ENCODE measurements at regions not wholly inside any gene's neighbourhood (a gene's known extent, or its start where the extent isn't known, plus 50 kb on each side); places are given as distances from the start of the nearest gene placed in this dataset.

DNA sequence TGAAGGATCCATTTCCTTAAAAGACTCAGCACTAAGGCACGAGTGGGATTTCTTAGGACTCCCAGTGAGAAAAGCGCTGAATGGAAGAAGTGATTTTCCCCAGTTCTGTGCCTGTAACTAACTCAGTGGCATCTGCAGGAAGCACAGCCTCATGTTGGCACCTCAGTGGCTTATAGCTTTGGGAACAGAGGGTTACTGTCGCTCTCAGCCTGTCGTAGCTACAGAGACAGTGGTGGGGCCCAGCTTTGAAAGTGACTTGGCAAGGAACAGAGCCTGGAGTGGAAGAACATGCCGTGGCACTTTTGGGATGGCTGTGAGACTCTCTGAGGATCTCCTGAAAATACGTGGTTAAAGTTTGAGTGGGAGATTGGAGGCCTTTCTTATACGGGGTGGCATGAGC is 242.4 kb upstream of the MYOCD start:
- WGBS (ENCODE audit: insufficient coverage): 92% methylated on average over 6 of the region's 7 CpGs

DNA sequence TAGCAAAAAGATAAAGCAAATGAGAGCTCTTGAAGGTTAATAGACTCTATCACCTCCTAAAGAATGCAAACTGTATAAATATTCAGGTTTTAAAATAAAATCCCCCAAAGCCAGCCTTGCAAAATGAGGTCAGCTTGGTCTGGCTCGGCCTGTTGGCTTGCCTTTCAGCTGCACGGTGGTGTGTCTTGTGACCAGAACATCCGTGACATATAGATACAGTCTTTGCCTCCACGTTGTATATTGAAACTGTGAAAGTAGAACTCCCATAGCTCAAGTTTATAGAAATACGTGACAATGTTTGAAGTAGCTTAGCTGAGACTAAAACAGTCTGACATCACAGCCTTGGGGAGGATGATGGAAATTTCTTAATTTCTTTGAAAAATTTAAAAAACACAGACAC is 236.6 kb upstream of the MYOCD start:
- H3K4me1 ChIP-seq (ENCODE audit: control extremely low read depth in 1 of 4, control insufficient read depth in 4 of 4, insufficient read depth in 4 of 4, low read length in 3 of 4): no peaks in the 10 kb centered on the region
- POLR2A ChIA-PET: no interaction called here
- no peak for DNase-seq
- no peaks in the 10 kb centered on the region for H3K36me3 ChIP-seq (ENCODE audit: control insufficient read depth in 4 of 4, insufficient read depth in 4 of 4, low read length in 3 of 4)
- peaks cover 0 to 3% (median 0%) of the 10 kb centered on the region in 5 experiments for H3K9me3 ChIP-seq (ENCODE audit: control extremely low read depth in 1 of 5, control insufficient read depth in 4 of 5, insufficient read depth in 2 of 5, low read depth in 1 of 5, low read length in 4 of 5)
- no peak overlapping the region for H3K4me3 ChIP-seq (ENCODE audit: control insufficient read depth in 1 of 7, extremely low read depth in 1 of 7, insufficient read depth in 4 of 7, low read depth in 2 of 7, low read length in 6 of 7)
- H3K27ac ChIP-seq (ENCODE audit: insufficient read depth in 1 of 2, low read depth in 1 of 2, low read length in 2 of 2, poor library complexity in 1 of 2, severe bottlenecking in 2 of 2): no peak overlapping the region
- H3K27me3 ChIP-seq (replicated peaks in 2 of 5; ENCODE audit: control insufficient read depth in 4 of 5, insufficient read depth in 5 of 5, low read length in 4 of 5): no peaks in the 10 kb centered on the region
- 100% methylated on average over 3 of the region's 5 CpGs for WGBS (ENCODE audit: insufficient coverage)
- CTCF ChIA-PET: no interaction called here

More for the DNA sequence above, 242.4 kb upstream of the MYOCD start:
- no peaks in the 10 kb centered on the region for H3K27me3 ChIP-seq (replicated peaks in 2 of 5; ENCODE audit: control insufficient read depth in 4 of 5, insufficient read depth in 5 of 5, low read length in 4 of 5)
- H3K4me3 ChIP-seq (ENCODE audit: control insufficient read depth in 1 of 7, extremely low read depth in 1 of 7, insufficient read depth in 4 of 7, low read depth in 2 of 7, low read length in 6 of 7): no peak overlapping the region
- H3K36me3 ChIP-seq (ENCODE audit: control insufficient read depth in 4 of 4, insufficient read depth in 4 of 4, low read length in 3 of 4): no peaks in the 10 kb centered on the region
- no peaks in the 10 kb centered on the region for H3K4me1 ChIP-seq (ENCODE audit: control extremely low read depth in 1 of 4, control insufficient read depth in 4 of 4, insufficient read depth in 4 of 4, low read length in 3 of 4)
- ChIA-PET CTCF (no interaction called here), POLR2A (no interaction called here)
- peaks cover 0 to 9% (median 2%) of the 10 kb centered on the region in 5 experiments for H3K9me3 ChIP-seq (ENCODE audit: control extremely low read depth in 1 of 5, control insufficient read depth in 4 of 5, insufficient read depth in 2 of 5, low read depth in 1 of 5, low read length in 4 of 5)
- H3K27ac ChIP-seq (ENCODE audit: insufficient read depth in 1 of 2, low read depth in 1 of 2, low read length in 2 of 2, poor library complexity in 1 of 2, severe bottlenecking in 2 of 2): no peak overlapping the region
- no peak for DNase-seq

DNA sequence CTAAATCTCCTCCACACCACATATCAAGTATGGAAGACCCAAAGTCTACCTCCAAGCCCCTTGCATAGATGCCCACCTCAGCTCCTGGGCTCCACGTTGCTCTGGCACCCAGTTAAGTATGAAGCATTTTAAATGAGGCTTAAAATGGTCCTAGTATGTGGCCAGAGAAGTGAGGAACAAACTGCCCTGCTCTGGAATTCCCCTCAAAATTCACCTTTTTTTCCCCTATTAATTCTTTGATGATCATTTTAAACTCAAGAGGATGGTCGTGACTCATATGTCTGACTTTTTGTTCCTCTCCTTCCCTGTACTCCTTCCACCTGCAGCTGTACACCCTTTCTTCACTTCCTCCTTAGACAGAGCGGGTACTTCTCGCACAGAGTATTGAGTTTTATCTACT is 234.5 kb upstream of the MYOCD start:
- POLR2A ChIA-PET: interaction anchor here (0.7 kb wide), 1 partner anchor 1154 kb away, joined by 3 read pairs; no protein-coding TSS in a partner anchor
- WGBS (ENCODE audit: insufficient coverage): 44% methylated on average over 1 of the region's 4 CpGs

DNA sequence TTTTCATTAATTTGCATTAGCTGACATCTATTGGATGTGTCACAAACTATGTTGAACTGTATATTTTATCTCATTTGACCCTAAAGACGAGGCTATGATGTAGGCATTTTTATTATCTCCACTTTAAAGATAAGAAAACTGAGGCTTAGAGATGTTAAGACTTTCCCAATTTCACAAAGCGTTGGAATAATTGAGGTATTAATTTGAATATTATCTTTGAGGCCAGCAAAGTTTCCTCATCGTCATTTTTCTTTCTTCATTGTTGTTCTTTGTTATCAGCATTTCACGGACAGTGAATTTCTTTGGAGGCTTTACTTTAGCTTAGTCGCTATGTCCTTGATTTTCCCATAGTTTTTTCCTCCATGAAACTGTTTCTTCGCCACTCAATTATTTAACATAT is 227.5 kb upstream of the MYOCD start:
- no peak overlapping the region for H3K27ac ChIP-seq (ENCODE audit: insufficient read depth in 1 of 2, low read depth in 1 of 2, low read length in 2 of 2, poor library complexity in 1 of 2, severe bottlenecking in 2 of 2)
- POLR2A ChIA-PET: no interaction called here
- H3K4me3 ChIP-seq (ENCODE audit: control insufficient read depth in 1 of 7, extremely low read depth in 1 of 7, insufficient read depth in 4 of 7, low read depth in 2 of 7, low read length in 6 of 7): no peak overlapping the region
- DNase-seq: no peak
- H3K36me3 ChIP-seq (ENCODE audit: control insufficient read depth in 4 of 4, insufficient read depth in 4 of 4, low read length in 3 of 4): no peaks in the 10 kb centered on the region
- WGBS (ENCODE audit: insufficient coverage): 94% methylated on average over 2 of the region's 6 CpGs
- H3K4me1 ChIP-seq (ENCODE audit: control extremely low read depth in 1 of 4, control insufficient read depth in 4 of 4, insufficient read depth in 4 of 4, low read length in 3 of 4): no peaks in the 10 kb centered on the region
- CTCF ChIA-PET: no interaction called here
- H3K9me3 ChIP-seq (ENCODE audit: control extremely low read depth in 1 of 5, control insufficient read depth in 4 of 5, insufficient read depth in 2 of 5, low read depth in 1 of 5, low read length in 4 of 5): peaks cover 0 to 2% (median 0%) of the 10 kb centered on the region in 5 experiments
- no peaks in the 10 kb centered on the region for H3K27me3 ChIP-seq (replicated peaks in 2 of 5; ENCODE audit: control insufficient read depth in 4 of 5, insufficient read depth in 5 of 5, low read length in 4 of 5)

More for the DNA sequence above, 234.5 kb upstream of the MYOCD start:
- Histone ChIP-seq H3K27ac (ENCODE audit: insufficient read depth in 1 of 2, low read depth in 1 of 2, low read length in 2 of 2, poor library complexity in 1 of 2, severe bottlenecking in 2 of 2) (no peak overlapping the region), H3K4me3 (ENCODE audit: control insufficient read depth in 1 of 7, extremely low read depth in 1 of 7, insufficient read depth in 4 of 7, low read depth in 2 of 7, low read length in 6 of 7) (no peak overlapping the region), H3K4me1 (ENCODE audit: control extremely low read depth in 1 of 4, control insufficient read depth in 4 of 4, insufficient read depth in 4 of 4, low read length in 3 of 4) (no peaks in the 10 kb centered on the region), H3K27me3 (replicated peaks in 2 of 5; ENCODE audit: control insufficient read depth in 4 of 5, insufficient read depth in 5 of 5, low read length in 4 of 5) (no peaks in the 10 kb centered on the region), H3K36me3 (ENCODE audit: control insufficient read depth in 4 of 4, insufficient read depth in 4 of 4, low read length in 3 of 4) (no peaks in the 10 kb centered on the region), H3K9me3 (ENCODE audit: control extremely low read depth in 1 of 5, control insufficient read depth in 4 of 5, insufficient read depth in 2 of 5, low read depth in 1 of 5, low read length in 4 of 5) (no peaks in the 10 kb centered on the region)
- CTCF ChIA-PET: no interaction called here
- no peak for DNase-seq

DNA sequence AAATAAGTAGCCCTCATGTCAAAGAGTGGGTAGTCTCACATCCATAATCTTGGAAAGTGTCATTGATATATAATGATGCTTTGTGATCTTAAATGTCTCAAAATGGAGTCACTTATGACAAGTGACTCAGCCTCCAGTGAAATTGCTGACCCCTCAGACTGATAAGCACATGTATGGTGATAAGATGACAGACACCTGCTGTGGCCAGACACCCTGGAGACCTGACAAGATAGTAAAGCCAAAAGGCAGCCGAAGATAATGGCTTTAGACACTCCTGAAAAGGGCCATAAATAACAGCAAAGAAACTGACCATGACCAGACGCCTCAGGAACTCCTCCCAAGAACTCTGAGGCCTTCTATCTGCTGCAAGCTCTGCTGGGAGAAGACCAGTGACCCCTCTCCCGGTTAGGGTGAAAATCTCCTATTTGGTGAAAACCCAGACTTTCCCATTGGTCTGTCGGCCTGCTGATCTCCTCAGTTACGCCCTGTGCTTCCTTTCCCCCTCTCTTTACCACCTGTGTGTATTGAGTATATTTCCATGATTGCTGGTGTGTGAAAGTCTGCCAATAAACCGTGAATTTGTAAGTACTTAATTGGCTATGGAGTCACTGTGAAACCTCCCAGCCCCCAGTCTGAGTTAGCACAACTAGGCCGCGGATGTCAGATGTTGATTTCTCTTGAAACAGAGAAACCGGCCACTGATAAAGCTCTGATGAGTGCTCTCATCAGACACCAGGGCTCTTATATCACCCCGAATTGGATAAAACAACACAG is 226.7 kb upstream of the MYOCD start:
- ChIA-PET CTCF (no interaction called here), POLR2A (no interaction called here)
- Histone ChIP-seq H3K4me3 (ENCODE audit: control insufficient read depth in 1 of 7, extremely low read depth in 1 of 7, insufficient read depth in 4 of 7, low read depth in 2 of 7, low read length in 6 of 7) (no peak overlapping the region), H3K4me1 (ENCODE audit: control extremely low read depth in 1 of 4, control insufficient read depth in 4 of 4, insufficient read depth in 4 of 4, low read length in 3 of 4) (no peaks in the 10 kb centered on the region), H3K27ac (ENCODE audit: insufficient read depth in 1 of 2, low read depth in 1 of 2, low read length in 2 of 2, poor library complexity in 1 of 2, severe bottlenecking in 2 of 2) (no peak overlapping the region), H3K36me3 (ENCODE audit: control insufficient read depth in 4 of 4, insufficient read depth in 4 of 4, low read length in 3 of 4) (no peaks in the 10 kb centered on the region), H3K9me3 (ENCODE audit: control extremely low read depth in 1 of 5, control insufficient read depth in 4 of 5, insufficient read depth in 2 of 5, low read depth in 1 of 5, low read length in 4 of 5) (peaks cover 0 to 2% (median 0%) of the 10 kb centered on the region in 5 experiments), H3K27me3 (replicated peaks in 2 of 5; ENCODE audit: control insufficient read depth in 4 of 5, insufficient read depth in 5 of 5, low read length in 4 of 5) (no peaks in the 10 kb centered on the region)
- WGBS (ENCODE audit: insufficient coverage): 69% methylated on average over 7 of the region's 10 CpGs
- no peak for DNase-seq

DNA sequence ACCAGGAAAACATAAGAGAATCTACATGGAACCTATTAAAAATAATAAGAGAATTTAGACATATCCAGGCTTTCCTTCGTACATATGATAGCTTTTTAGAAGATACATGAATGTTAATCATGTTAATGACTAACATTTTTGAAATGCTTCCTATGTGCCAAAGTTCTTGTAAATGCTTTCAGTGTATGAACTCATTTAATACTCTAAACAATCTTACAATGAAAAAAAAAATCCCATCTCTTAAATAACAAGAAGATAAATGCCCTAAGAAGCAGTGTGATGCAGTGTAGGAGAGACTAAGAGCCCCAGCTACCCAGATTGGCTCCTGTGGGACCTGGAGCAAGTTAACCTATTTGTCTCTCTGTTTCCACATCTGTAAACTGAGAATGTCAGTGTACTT is 220.4 kb upstream of the MYOCD start:
- no peaks in the 10 kb centered on the region for H3K27me3 ChIP-seq (replicated peaks in 2 of 5; ENCODE audit: control insufficient read depth in 4 of 5, insufficient read depth in 5 of 5, low read length in 4 of 5)
- POLR2A ChIA-PET: no interaction called here
- no peak for DNase-seq
- no peak overlapping the region for H3K27ac ChIP-seq (ENCODE audit: insufficient read depth in 1 of 2, low read depth in 1 of 2, low read length in 2 of 2, poor library complexity in 1 of 2, severe bottlenecking in 2 of 2)
- CTCF ChIA-PET: no interaction called here
- no peaks in the 10 kb centered on the region for H3K36me3 ChIP-seq (ENCODE audit: control insufficient read depth in 4 of 4, insufficient read depth in 4 of 4, low read length in 3 of 4)
- no peaks in the 10 kb centered on the region for H3K4me1 ChIP-seq (ENCODE audit: control extremely low read depth in 1 of 4, control insufficient read depth in 4 of 4, insufficient read depth in 4 of 4, low read length in 3 of 4)
- peaks cover 0 to 1% (median 0%) of the 10 kb centered on the region in 5 experiments for H3K9me3 ChIP-seq (ENCODE audit: control extremely low read depth in 1 of 5, control insufficient read depth in 4 of 5, insufficient read depth in 2 of 5, low read depth in 1 of 5, low read length in 4 of 5)
- H3K4me3 ChIP-seq (ENCODE audit: control insufficient read depth in 1 of 7, extremely low read depth in 1 of 7, insufficient read depth in 4 of 7, low read depth in 2 of 7, low read length in 6 of 7): no peak overlapping the region
- WGBS (ENCODE audit: insufficient coverage): no CpG with 5 or more reads among the region's 1 CpG

DNA sequence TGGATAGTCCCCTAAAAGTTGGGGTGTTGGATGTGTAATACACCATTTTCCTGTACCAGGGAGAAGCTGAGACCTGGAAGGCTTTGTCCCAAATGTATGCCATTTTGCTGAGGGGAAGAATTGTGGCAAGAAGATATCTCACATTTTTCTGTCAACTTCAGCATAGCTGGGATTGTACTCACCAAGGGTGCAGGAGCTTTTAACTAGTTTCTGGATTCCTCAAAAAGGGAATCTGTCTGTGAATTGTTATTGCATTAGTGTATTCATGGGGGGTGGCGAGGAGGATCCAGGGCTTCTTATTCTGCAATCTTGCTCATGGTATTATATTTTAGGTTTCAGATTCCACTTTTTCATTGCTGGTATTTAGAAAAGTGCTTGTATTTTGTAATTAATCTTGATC is 208.2 kb upstream of the MYOCD start:
- no peaks in the 10 kb centered on the region for H3K4me1 ChIP-seq (ENCODE audit: control extremely low read depth in 1 of 4, control insufficient read depth in 4 of 4, insufficient read depth in 4 of 4, low read length in 3 of 4)
- ChIA-PET CTCF (no interaction called here), POLR2A (no interaction called here)
- no peaks in the 10 kb centered on the region for H3K36me3 ChIP-seq (ENCODE audit: control insufficient read depth in 4 of 4, insufficient read depth in 4 of 4, low read length in 3 of 4)
- H3K27ac ChIP-seq (ENCODE audit: insufficient read depth in 1 of 2, low read depth in 1 of 2, low read length in 2 of 2, poor library complexity in 1 of 2, severe bottlenecking in 2 of 2): no peak overlapping the region
- no CpG with 5 or more reads among the region's 1 CpG for WGBS (ENCODE audit: insufficient coverage)
- H3K27me3 ChIP-seq (replicated peaks in 2 of 5; ENCODE audit: control insufficient read depth in 4 of 5, insufficient read depth in 5 of 5, low read length in 4 of 5): no peaks in the 10 kb centered on the region
- peaks cover 0 to 2% (median 0%) of the 10 kb centered on the region in 5 experiments for H3K9me3 ChIP-seq (ENCODE audit: control extremely low read depth in 1 of 5, control insufficient read depth in 4 of 5, insufficient read depth in 2 of 5, low read depth in 1 of 5, low read length in 4 of 5)
- no peak overlapping the region for H3K4me3 ChIP-seq (ENCODE audit: control insufficient read depth in 1 of 7, extremely low read depth in 1 of 7, insufficient read depth in 4 of 7, low read depth in 2 of 7, low read length in 6 of 7)
- no peak for DNase-seq
